Loucy (cell line): ENCODE measurements at regions not wholly inside any gene's neighbourhood (a gene's known extent, or its start where the extent isn't known, plus 50 kb on each side); places are given as distances from the start of the nearest gene placed in this dataset.

Source experiments
- H2AFZ ChIP-seq: fragments of 200-600 bp; sonication (generic); 2 replicates; pipeline ENCODE4 v1.6.0; 2016; ENCODE audit warnings: antibody characterized with exemption, mild to moderate bottlenecking, low read length, moderate library complexity
- H3F3A ChIP-seq: fragments of 200-600 bp; 2 replicates; pipeline ENCODE4 v1.6.0; 2016; ENCODE audit warnings: antibody characterized with exemption, low read depth, mild to moderate bottlenecking
- H3K27me3 ChIP-seq: fragments of 200-600 bp; sonication (generic); 2 replicates; pipeline ENCODE4 v1.6.1; 2014; ENCODE audit warnings: low read length, mild to moderate bottlenecking; ENCODE audit not compliant: insufficient read depth, poor library complexity, severe bottlenecking
- H3K36me3 ChIP-seq: fragments of 200-600 bp; sonication (generic); 2 replicates; pipeline ENCODE4 v1.6.1; 2016; ENCODE audit warnings: low read length; ENCODE audit not compliant: insufficient read depth
- H3K4me1 ChIP-seq: fragments of 200-600 bp; sonication (generic); 2 replicates; pipeline ENCODE4 v1.5.1; 2014; ENCODE audit warnings: low read length, mild to moderate bottlenecking; ENCODE audit not compliant: insufficient read depth, poor library complexity, severe bottlenecking
- H3K4me2 ChIP-seq: fragments of 200-600 bp; sonication (generic); 2 replicates; pipeline ENCODE4 v1.6.0; 2014; ENCODE audit warnings: antibody characterized with exemption, low read length, low read depth, mild to moderate bottlenecking; ENCODE audit not compliant: poor library complexity, severe bottlenecking
- H3K4me3 ChIP-seq: fragments of 200-600 bp; sonication (generic); 2 replicates; pipeline ENCODE4 v1.5.1; 2014; ENCODE audit warnings: low read length, mild to moderate bottlenecking, mixed read lengths; ENCODE audit not compliant: poor library complexity, severe bottlenecking
- H3K79me2 ChIP-seq: fragments of 200-600 bp; sonication (generic); 2 replicates; pipeline ENCODE4 v1.6.1; 2014; ENCODE audit warnings: low read length; ENCODE audit not compliant: insufficient read depth
- H3K9ac ChIP-seq: fragments of 200-600 bp; sonication (generic); 2 replicates; pipeline ENCODE4 v1.6.0; 2014; ENCODE audit warnings: mild to moderate bottlenecking, low read depth, low read length, moderate library complexity; ENCODE audit not compliant: poor library complexity, severe bottlenecking
- H3K9me2 ChIP-seq: fragments of 200-600 bp; sonication (generic); replicated peaks from 2 replicates; pipeline ENCODE4 v1.6.1; 2016; ENCODE audit warnings: low read depth, low read length, mixed read lengths
- H3K9me3 ChIP-seq: fragments of 200-600 bp; sonication (generic); 2 replicates; pipeline ENCODE4 v1.6.1; 2014; ENCODE audit warnings: mild to moderate bottlenecking, antibody characterized with exemption, low read length, low read depth; ENCODE audit not compliant: insufficient read depth
- H4K20me1 ChIP-seq: fragments of 200-600 bp; sonication (generic); 2 replicates; pipeline ENCODE4 v1.6.0; 2014; ENCODE audit warnings: antibody characterized with exemption, low read length, mild to moderate bottlenecking; ENCODE audit not compliant: insufficient read depth, poor library complexity, severe bottlenecking
- CTCF ChIP-seq: fragments of 200-600 bp; sonication (generic); conservative IDR thresholded peaks from 2 replicates; pipeline ENCODE4 v1.5.1; 2014; ENCODE audit warnings: mild to moderate bottlenecking, antibody characterized with exemption, low read length
- EZH2phosphoT487 ChIP-seq: fragments of 200-600 bp; IDR thresholded peaks from 2 replicates; pipeline ENCODE4 v1.6.1; 2018; ENCODE audit warnings: antibody characterized with exemption, mild to moderate bottlenecking, moderate library complexity, borderline replicate concordance

DNA sequence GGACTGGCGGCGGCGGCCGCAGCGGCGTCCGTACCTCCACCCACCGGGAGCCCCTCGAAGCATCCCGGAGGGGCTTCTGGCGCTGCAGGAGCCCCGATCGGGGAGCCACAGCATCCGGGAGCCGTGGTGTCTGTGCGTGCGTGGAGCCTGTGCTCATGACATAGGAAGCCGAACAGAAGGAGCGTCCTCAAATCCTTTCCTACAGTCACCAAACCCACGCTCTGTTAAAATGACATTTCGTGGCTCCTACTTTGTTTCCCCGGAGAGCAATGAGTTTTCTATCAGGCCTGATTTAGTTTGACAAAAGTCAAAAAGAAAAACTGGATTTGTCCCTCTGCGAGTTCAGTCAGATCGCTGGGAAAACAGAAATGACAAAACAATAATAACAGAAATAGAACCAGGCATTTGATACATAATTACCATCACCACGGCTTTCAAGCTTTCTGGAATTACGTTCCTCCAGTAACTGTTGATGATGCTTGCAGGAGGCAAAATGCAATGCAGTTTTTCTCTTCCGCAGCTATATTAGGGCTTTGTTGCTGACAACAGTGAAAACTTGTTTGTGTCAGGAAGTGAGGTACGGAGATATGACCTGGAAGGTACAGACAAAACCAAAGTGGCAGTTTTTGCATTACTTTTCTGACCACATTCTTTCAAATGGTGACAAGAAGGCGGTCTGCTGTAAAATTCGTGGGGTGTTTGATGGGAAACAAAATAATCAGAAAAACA is 219.3 kb upstream of the MKLN1 start:
- peaks cover 35% of the 10 kb centered on the region for H3K4me1 ChIP-seq
- H3K9ac ChIP-seq = peak overlapping the region; percentile 37
- peak overlapping the region; percentile 80 for H3K4me2 ChIP-seq

GRCh38 chr7:131109011-131109758 is 218.5 kb upstream of the MKLN1 start:
- Histone ChIP-seq H3K79me2 (no peaks in the 10 kb centered on the region), H4K20me1 (no peaks in the 10 kb centered on the region), H3K4me2 (peak overlapping the region; percentile 80), H3K4me3 (peak overlapping the region; percentile 84), H3K9me3 (no peaks in the 10 kb centered on the region), H3K9me2 (no peaks in the 10 kb centered on the region), H2AFZ (peak overlapping the region; percentile 88; the same call in 1 of the 2 replicates), H3K9ac (peak overlapping the region; percentile 66), H3K36me3 (no peaks in the 10 kb centered on the region), H3F3A (no peaks in the 10 kb centered on the region), H3K4me1 (peaks cover 35% of the 10 kb centered on the region), H3K27me3 (no peaks in the 10 kb centered on the region)
- TF ChIP-seq CTCF = no peak
- TF ChIP-seq EZH2phosphoT487 = no peak

More for the DNA sequence above, 219.3 kb upstream of the MKLN1 start:
- no peaks in the 10 kb centered on the region for H3K27me3 ChIP-seq
- H3K79me2 ChIP-seq = no peaks in the 10 kb centered on the region
- TF ChIP-seq CTCF (no peak), EZH2phosphoT487 (no peak)
- no peaks in the 10 kb centered on the region for H4K20me1 ChIP-seq
- no peaks in the 10 kb centered on the region for H3F3A ChIP-seq
- H3K4me3 ChIP-seq = peak overlapping the region; percentile 84
- H3K36me3 ChIP-seq = no peaks in the 10 kb centered on the region
- no peaks in the 10 kb centered on the region for H3K9me2 ChIP-seq
- H3K9me3 ChIP-seq = no peaks in the 10 kb centered on the region
- peak overlapping the region; percentile 95 for H2AFZ ChIP-seq

DNA sequence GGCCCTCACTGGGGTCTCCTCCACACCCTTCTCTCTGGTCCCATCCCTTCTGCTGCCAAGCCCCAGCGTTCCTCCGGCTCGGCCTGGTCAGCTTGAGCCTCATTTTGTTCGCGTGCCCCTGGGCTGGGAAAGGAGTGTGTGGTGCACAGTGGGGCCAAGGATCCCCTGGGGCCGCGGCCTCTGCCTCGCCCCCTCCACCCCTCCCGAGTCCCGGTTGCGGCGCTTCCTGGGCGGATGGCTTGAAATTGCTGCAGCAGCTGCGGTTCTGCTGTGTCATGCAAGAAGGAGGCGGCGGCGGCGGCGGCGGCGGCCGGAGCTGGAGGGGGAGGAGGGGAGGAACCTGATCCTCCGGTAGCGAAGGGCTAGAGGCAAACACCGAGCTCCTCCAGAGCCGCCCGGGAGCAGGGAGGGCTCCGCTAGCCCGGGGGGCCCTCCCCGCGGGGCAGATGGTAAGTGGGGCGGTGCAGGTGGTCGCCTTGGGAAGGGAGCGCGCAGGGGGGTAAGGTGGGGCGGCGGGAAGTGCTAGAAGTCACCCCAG is 217.8 kb upstream of the MKLN1 start:
- Histone ChIP-seq H3K79me2 (no peaks in the 10 kb centered on the region), H3K4me1 (peaks cover 35% of the 10 kb centered on the region), H4K20me1 (no peaks in the 10 kb centered on the region), H2AFZ (peak overlapping the region; percentile 88; the same call in 1 of the 2 replicates), H3K36me3 (no peaks in the 10 kb centered on the region), H3K27me3 (no peaks in the 10 kb centered on the region), H3K9me2 (no peaks in the 10 kb centered on the region), H3K9ac (peak overlapping the region; percentile 66), H3K4me2 (peak overlapping the region; percentile 80), H3K9me3 (no peaks in the 10 kb centered on the region), H3K4me3 (peak overlapping the region; percentile 84), H3F3A (no peaks in the 10 kb centered on the region)
- TF ChIP-seq EZH2phosphoT487 = no peak
- no peak for TF ChIP-seq CTCF
